ENCODE measurements at regions not wholly inside any gene's neighbourhood (a gene's known extent, or its start where the extent isn't known, plus 50 kb on each side); places are given as distances from the start of the nearest gene placed in this dataset.

GRCh38 chr2:235305678-235306077, 188.2 kb upstream of the AGAP1 start:
- no peaks in the 10 kb centered on the region for H3K4me1 ChIP-seq (ENCODE audit: insufficient read depth)
- H3K27ac ChIP-seq (ENCODE audit: low read depth): no peak overlapping the region
- no peaks in the 10 kb centered on the region; the same call in 2 of the 3 replicates for H3K4me1 Mint-ChIP-seq
- no peak overlapping the region for H2AFZ ChIP-seq
- H3K36me3 Mint-ChIP-seq (ENCODE audit: low read depth): no peaks in the 10 kb centered on the region; the same call in 1 of the 3 replicates
- no peak overlapping the region for H3K4me3 Mint-ChIP-seq
- TF ChIP-seq JUNB (IDR thresholded peaks at IDR 0.05; ENCODE audit: unreplicated experiment) (no peak), POLR2AphosphoS5 (IDR thresholded peaks at IDR 0.05; ENCODE audit: low read depth) (no peak), CREB1 (CRISPR knock-in tag; IDR thresholded peaks at IDR 0.05; ENCODE audit: low read depth) (no peak), ETS1 (IDR thresholded peaks at IDR 0.05) (no peak), STAT1 (IDR thresholded peaks at IDR 0.05; ENCODE audit: unreplicated experiment) (no peak), CTCF (conservative IDR thresholded peaks at IDR 0.05; ENCODE audit: low read depth in 2 of 2) (no peak), EZH2phosphoT487 (IDR thresholded peaks at IDR 0.05; ENCODE audit: unreplicated experiment) (no peak), EZH2 (IDR thresholded peaks at IDR 0.05; ENCODE audit: low read depth, unreplicated experiment) (no peak)
- H4K20me1 ChIP-seq (replicated peaks; ENCODE audit: insufficient read depth): no peaks in the 10 kb centered on the region
- H3K9me2 ChIP-seq (ENCODE audit: insufficient read depth): no peaks in the 10 kb centered on the region
- no peak overlapping the region for H3K27ac Mint-ChIP-seq
- peaks cover 5% of the 10 kb centered on the region; the same call in 1 of the 3 replicates for H3K9me3 Mint-ChIP-seq
- no peaks in the 10 kb centered on the region for H3F3A ChIP-seq (replicated peaks; ENCODE audit: low read depth)
- no peak for ATAC-seq
- H3K36me3 ChIP-seq (ENCODE audit: insufficient read depth): no peaks in the 10 kb centered on the region
- H3K4me2 ChIP-seq: no peak overlapping the region
- H3K79me2 ChIP-seq (replicated peaks; ENCODE audit: insufficient read depth): no peaks in the 10 kb centered on the region
- DNase-seq (ENCODE audit: low spot score): no peak
- H3K27me3 Mint-ChIP-seq (ENCODE audit: insufficient read depth, low read depth, poor library complexity): peaks cover 6% of the 10 kb centered on the region
- no peaks in the 10 kb centered on the region for H3K27me3 ChIP-seq (ENCODE audit: insufficient read depth)
- no peak overlapping the region for H3K4me3 ChIP-seq

GRCh38 chr2:235311044-235311443, 182.8 kb upstream of the AGAP1 start:
- Mint-ChIP-seq H3K27ac (no peak overlapping the region), H3K27me3 (ENCODE audit: insufficient read depth, low read depth, poor library complexity) (no peaks in the 10 kb centered on the region)

More at GRCh38 chr2:235311044-235311443, 182.8 kb upstream of the AGAP1 start:
- Histone ChIP-seq H3F3A (replicated peaks; ENCODE audit: low read depth) (no peaks in the 10 kb centered on the region), H3K4me1 (ENCODE audit: insufficient read depth) (no peaks in the 10 kb centered on the region), H3K4me2 (no peak overlapping the region), H3K36me3 (ENCODE audit: insufficient read depth) (no peaks in the 10 kb centered on the region), H3K27ac (ENCODE audit: low read depth) (no peak overlapping the region), H4K20me1 (replicated peaks; ENCODE audit: insufficient read depth) (no peaks in the 10 kb centered on the region), H2AFZ (no peak overlapping the region), H3K27me3 (ENCODE audit: insufficient read depth) (no peaks in the 10 kb centered on the region), H3K9me2 (ENCODE audit: insufficient read depth) (no peaks in the 10 kb centered on the region), H3K79me2 (replicated peaks; ENCODE audit: insufficient read depth) (no peaks in the 10 kb centered on the region), H3K4me3 (no peak overlapping the region)
- peaks cover 4% of the 10 kb centered on the region; the same call in 1 of the 3 replicates for H3K9me3 Mint-ChIP-seq
- H3K4me3 Mint-ChIP-seq: no peak overlapping the region
- no peaks in the 10 kb centered on the region; the same call in 2 of the 3 replicates for H3K36me3 Mint-ChIP-seq (ENCODE audit: low read depth)
- ATAC-seq (no peak), DNase-seq (ENCODE audit: low spot score) (no peak)
- no peak for TF ChIP-seq ZNF462 (CRISPR knock-in tag; IDR thresholded peaks at IDR 0.05)
- TF ChIP-seq ZNF331 (CRISPR knock-in tag; IDR thresholded peaks at IDR 0.05; ENCODE audit: low read depth): no peak
- no peak for TF ChIP-seq POLR2AphosphoS5 (IDR thresholded peaks at IDR 0.05; ENCODE audit: low read depth)
- no peak for TF ChIP-seq EZH2 (IDR thresholded peaks at IDR 0.05; ENCODE audit: low read depth, unreplicated experiment)
- no peak for TF ChIP-seq STAT1 (IDR thresholded peaks at IDR 0.05; ENCODE audit: unreplicated experiment)
- TF ChIP-seq JUNB (IDR thresholded peaks at IDR 0.05; ENCODE audit: unreplicated experiment): no peak
- TF ChIP-seq NANOG (IDR thresholded peaks at IDR 0.05; ENCODE audit: borderline replicate concordance): no peak
- no peaks in the 10 kb centered on the region; the same call in 2 of the 3 replicates for H3K4me1 Mint-ChIP-seq

Data from GM23338 (cell line).